ENCODE measurements at regions not wholly inside any gene's neighbourhood (a gene's known extent, or its start where the extent isn't known, plus 50 kb on each side); places are given as distances from the start of the nearest gene placed in this dataset.

DNA sequence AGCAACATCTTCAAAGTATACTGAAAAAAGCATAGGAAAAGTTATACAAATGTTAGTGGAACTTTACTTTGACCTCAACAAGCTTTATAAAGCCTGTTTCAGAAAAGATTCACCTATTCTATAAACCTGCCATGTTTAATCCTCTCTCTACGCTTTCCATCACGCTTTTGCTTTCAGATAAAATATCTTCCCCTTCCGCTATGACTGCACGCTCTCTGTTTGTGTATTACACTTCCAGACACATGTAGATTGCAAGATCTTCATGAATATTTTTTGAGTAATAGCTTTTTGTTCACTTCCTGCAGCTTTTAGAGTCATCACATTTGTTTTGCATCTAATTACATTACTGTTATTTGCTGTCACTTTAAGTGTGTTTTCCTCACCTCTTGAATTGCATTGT lies 271.4 kb downstream of the RASSF9 start:
- 96 to 100% methylated on average over 2 to 4 of the region's 4 CpGs for WGBS, 2 experiments (ENCODE audit: extremely low coverage in 1 of 2, insufficient coverage in 1 of 2, insufficient read length in 1 of 2, insufficient replicate concordance in 2 of 2, low coverage in 1 of 2, low lambda C conversion rate in 2 of 2, missing lambda C conversion rate in 1 of 2)
- Histone ChIP-seq H3K79me2 (ENCODE audit: control insufficient read depth in 1 of 2, insufficient read depth in 2 of 2, low read length in 2 of 2) (no peaks in the 10 kb centered on the region), H2BK5ac (ENCODE audit: low read depth, low read length) (no peak overlapping the region), H3K36me3 (ENCODE audit: control insufficient read depth in 2 of 4, insufficient read depth in 4 of 4, low read length in 3 of 4) (no peaks in the 10 kb centered on the region), H3K79me1 (ENCODE audit: low read depth, low read length) (no peaks in the 10 kb centered on the region), H2AK5ac (ENCODE audit: low read depth, low read length) (no peak overlapping the region), H2BK15ac (ENCODE audit: low read length) (no peak overlapping the region), H3K9me3 (ENCODE audit: insufficient read depth in 2 of 2, low read depth in 1 of 2, low read length in 1 of 2) (no peaks in the 10 kb centered on the region), H4K8ac (ENCODE audit: extremely low read depth, insufficient read depth, low read length) (no peak overlapping the region), H3K18ac (ENCODE audit: extremely low read depth, low read length) (no peak overlapping the region), H3K14ac (ENCODE audit: insufficient read length) (no peak overlapping the region), H2BK20ac (ENCODE audit: low read length) (no peak overlapping the region), H3K27me3 (replicated peaks in 1 of 4; ENCODE audit: control insufficient read depth in 3 of 4, extremely low read depth in 1 of 4, insufficient read depth in 3 of 4, low read length in 3 of 4) (no peaks in the 10 kb centered on the region), H3K23ac (ENCODE audit: insufficient read length) (no peak overlapping the region), H2BK120ac (replicated peaks; ENCODE audit: low read depth, low read length) (no peak overlapping the region), H3K9ac (replicated peaks in 1 of 4; ENCODE audit: extremely low read depth in 1 of 4, low read depth in 3 of 4, low read length in 3 of 4) (no peak overlapping the region), H4K20me1 (replicated peaks in 1 of 2; ENCODE audit: control insufficient read depth in 1 of 2, insufficient read depth in 2 of 2, low read length in 2 of 2) (no peaks in the 10 kb centered on the region), H3K23me2 (ENCODE audit: low read depth, low read length) (no peaks in the 10 kb centered on the region), H3K4me3 (ENCODE audit: extremely low read depth in 1 of 4, insufficient read depth in 2 of 4, low read depth in 3 of 4, low read length in 4 of 4) (no peak overlapping the region), H4K91ac (replicated peaks; ENCODE audit: insufficient read length, low read length) (no peak overlapping the region), H2BK12ac (ENCODE audit: low read depth, low read length) (no peak overlapping the region), H3K4me1 (replicated peaks in 1 of 4; ENCODE audit: control insufficient read depth in 3 of 4, insufficient read depth in 4 of 4, low read length in 3 of 4) (no peaks in the 10 kb centered on the region), H4K5ac (ENCODE audit: insufficient read length, low read depth, low read length) (no peak overlapping the region), H2AFZ (ENCODE audit: low read length) (0 out of 2 replicates have a peak overlapping the region, but pooled peaks have one; percentile 33), H3K27ac (ENCODE audit: low read depth, low read length) (no peak overlapping the region), H3K4ac (replicated peaks; ENCODE audit: insufficient read length, low read depth, low read length) (no peak overlapping the region), H3K56ac (replicated peaks; ENCODE audit: insufficient read length, low read depth, low read length) (no peak overlapping the region), H3K4me2 (ENCODE audit: insufficient read depth in 1 of 2, low read depth in 2 of 2, low read length in 2 of 2) (no peak overlapping the region)
- ChIA-PET POLR2A (ENCODE audit: partially characterized antibody) (no interaction called here), CTCF (ENCODE audit: partially characterized antibody) (no interaction called here)
- no peak for DNase-seq (ENCODE audit: low read depth in 1 of 2, low spot score in 2 of 2)
- no peak for TF ChIP-seq TBP (IDR thresholded peaks at IDR 0.05; ENCODE audit: low read depth, low read length)
- no peak for TF ChIP-seq NRF1 (IDR thresholded peaks at IDR 0.05; ENCODE audit: low read depth, low read length)
- TF ChIP-seq MAFK (IDR thresholded peaks at IDR 0.05; ENCODE audit: low read depth, low read length), result no peak
- no peak for TF ChIP-seq POLR2A (IDR thresholded peaks at IDR 0.05; ENCODE audit: control extremely low read depth in 1 of 2, low read depth in 2 of 2, low read length in 2 of 2)
- TF ChIP-seq TAF7 (optimal IDR thresholded peaks at IDR 0.05; ENCODE audit: borderline replicate concordance, low read depth, low read length), result no peak
- TF ChIP-seq TAF1 (IDR thresholded peaks at IDR 0.05; ENCODE audit: low read depth, low read length), result no peak
- no peak for TF ChIP-seq RAD21 (IDR thresholded peaks at IDR 0.05 in 1 of 2, conservative IDR thresholded peaks at IDR 0.05 in 1 of 2; ENCODE audit: low read depth in 2 of 2, low read length in 2 of 2)
- TF ChIP-seq, protein P1, sequence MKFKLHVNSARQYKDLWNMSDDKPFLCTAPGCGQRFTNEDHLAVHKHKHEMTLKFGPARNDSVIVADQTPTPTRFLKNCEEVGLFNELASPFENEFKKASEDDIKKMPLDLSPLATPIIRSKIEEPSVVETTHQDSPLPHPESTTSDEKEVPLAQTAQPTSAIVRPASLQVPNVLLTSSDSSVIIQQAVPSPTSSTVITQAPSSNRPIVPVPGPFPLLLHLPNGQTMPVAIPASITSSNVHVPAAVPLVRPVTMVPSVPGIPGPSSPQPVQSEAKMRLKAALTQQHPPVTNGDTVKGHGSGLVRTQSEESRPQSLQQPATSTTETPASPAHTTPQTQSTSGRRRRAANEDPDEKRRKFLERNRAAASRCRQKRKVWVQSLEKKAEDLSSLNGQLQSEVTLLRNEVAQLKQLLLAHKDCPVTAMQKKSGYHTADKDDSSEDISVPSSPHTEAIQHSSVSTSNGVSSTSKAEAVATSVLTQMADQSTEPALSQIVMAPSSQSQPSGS (IDR thresholded peaks at IDR 0.05; ENCODE audit: low read length), result no peak
- no peak for TF ChIP-seq JUND (IDR thresholded peaks at IDR 0.05; ENCODE audit: low read length)
- TF ChIP-seq RBBP5 (IDR thresholded peaks at IDR 0.05; ENCODE audit: borderline replicate concordance, low read depth, low read length), result no peak
- no peak for TF ChIP-seq RFX5 (IDR thresholded peaks at IDR 0.05; ENCODE audit: borderline replicate concordance, low read depth, low read length)
- no peak for TF ChIP-seq GTF2F1 (IDR thresholded peaks at IDR 0.05; ENCODE audit: borderline replicate concordance, low read depth, low read length)
- no peak for TF ChIP-seq HDAC6 (IDR thresholded peaks at IDR 0.05; ENCODE audit: low read depth, low read length)
- TF ChIP-seq CREB1 (IDR thresholded peaks at IDR 0.05), result no peak
- FAIRE-seq, result no peak
